ENCODE measurements at regions not wholly inside any gene's neighbourhood (a gene's known extent, or its start where the extent isn't known, plus 50 kb on each side); places are given as distances from the start of the nearest gene placed in this dataset.

DNA sequence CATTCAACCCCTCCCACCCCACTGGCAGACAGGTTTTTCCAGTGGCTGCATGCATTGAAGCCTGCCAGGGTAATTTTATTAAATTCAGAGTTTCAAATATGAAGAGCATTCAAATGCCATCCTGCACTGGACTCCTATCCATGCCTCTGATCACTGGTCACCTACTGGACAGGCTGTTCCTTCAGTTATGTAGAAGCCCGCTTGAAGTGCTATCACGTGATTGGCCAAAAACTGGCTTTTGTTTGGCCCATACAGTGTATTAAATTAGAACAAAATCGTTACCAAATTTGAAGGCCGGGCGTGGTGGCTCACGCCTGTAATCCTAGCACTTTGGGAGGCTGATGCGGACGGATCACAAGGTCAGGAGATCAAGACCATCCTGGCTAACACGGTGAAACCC, 464.1 kb downstream of the TSN start:
- Mint-ChIP-seq H3K27ac (no peak overlapping the region), H3K27me3 (no peaks in the 10 kb centered on the region), H3K4me3 (no peak overlapping the region), H3K36me3 (no peaks in the 10 kb centered on the region), H3K4me1 (no peaks in the 10 kb centered on the region), H3K9me3 (no peaks in the 10 kb centered on the region)

DNA sequence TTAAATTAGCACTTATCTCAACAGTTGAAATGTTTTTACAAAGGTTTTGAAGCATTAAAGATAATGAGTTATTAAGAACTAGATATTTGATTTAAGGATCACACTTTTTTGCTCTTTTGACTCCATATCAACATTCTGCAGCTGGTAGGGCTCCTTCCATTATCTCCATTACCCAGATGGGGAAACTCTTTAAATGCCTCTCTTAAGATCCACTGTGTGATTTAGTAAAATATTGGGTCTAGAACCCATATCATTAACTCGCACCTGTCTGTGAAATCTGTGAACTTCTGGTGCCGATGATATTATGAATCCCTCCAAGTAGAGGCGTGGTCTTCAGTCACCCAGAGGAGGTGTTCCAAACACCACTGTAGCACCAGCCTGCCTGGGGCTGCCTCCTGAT, 466.2 kb downstream of the TSN start:
- Mint-ChIP-seq H3K9me3 (no peaks in the 10 kb centered on the region), H3K27me3 (no peaks in the 10 kb centered on the region), H3K27ac (no peak overlapping the region), H3K4me3 (no peak overlapping the region), H3K4me1 (no peaks in the 10 kb centered on the region), H3K36me3 (no peaks in the 10 kb centered on the region)

DNA sequence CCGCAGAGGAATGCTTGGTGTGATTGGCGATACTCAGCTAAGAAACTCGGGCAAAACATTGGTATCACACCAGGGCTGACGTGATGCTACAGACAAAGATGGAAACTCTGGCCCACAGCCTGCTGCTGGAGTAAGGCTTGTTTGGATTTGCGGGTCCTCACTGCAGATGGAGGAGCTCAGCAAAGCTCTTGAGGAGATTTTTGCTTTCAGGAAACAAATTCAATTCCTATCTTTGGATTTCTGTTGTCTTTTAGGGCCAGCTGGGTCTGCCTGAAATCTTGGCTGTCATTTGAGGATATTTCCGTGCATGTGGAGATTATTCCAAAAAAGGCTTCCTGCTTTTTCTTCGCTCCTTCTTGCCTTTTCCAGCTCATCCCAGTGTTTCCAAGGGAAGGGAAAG, 475.8 kb downstream of the TSN start:
- H3K9me3 Mint-ChIP-seq = no peaks in the 10 kb centered on the region
- no peaks in the 10 kb centered on the region for H3K4me1 Mint-ChIP-seq
- no peaks in the 10 kb centered on the region for H3K27me3 Mint-ChIP-seq
- no peak overlapping the region for H3K27ac Mint-ChIP-seq
- H3K4me3 Mint-ChIP-seq = no peak overlapping the region
- no peaks in the 10 kb centered on the region for H3K36me3 Mint-ChIP-seq

DNA sequence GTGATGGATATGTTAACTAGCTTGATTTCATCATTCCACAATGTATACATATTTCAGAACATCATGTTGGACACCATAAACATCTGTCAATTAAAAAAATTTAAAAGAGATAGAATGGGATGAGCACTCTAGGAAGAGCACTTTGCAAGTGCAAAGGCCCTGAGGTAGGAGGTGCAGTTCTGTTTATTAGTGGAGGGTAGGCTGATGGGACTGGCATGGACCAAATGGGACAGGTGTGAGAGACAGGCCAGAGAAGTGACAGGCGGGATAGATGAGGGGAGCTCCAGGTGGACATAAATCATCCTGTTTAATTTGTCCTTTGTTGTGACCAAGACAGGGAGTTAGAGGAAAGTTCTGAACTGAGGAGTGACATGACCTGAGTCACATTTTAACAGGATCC, 477.9 kb downstream of the TSN start:
- H3K4me1 Mint-ChIP-seq = no peaks in the 10 kb centered on the region
- no peaks in the 10 kb centered on the region for H3K36me3 Mint-ChIP-seq
- no peaks in the 10 kb centered on the region for H3K9me3 Mint-ChIP-seq
- H3K27ac Mint-ChIP-seq = no peak overlapping the region
- H3K27me3 Mint-ChIP-seq = no peaks in the 10 kb centered on the region
- H3K4me3 Mint-ChIP-seq = no peak overlapping the region

DNA sequence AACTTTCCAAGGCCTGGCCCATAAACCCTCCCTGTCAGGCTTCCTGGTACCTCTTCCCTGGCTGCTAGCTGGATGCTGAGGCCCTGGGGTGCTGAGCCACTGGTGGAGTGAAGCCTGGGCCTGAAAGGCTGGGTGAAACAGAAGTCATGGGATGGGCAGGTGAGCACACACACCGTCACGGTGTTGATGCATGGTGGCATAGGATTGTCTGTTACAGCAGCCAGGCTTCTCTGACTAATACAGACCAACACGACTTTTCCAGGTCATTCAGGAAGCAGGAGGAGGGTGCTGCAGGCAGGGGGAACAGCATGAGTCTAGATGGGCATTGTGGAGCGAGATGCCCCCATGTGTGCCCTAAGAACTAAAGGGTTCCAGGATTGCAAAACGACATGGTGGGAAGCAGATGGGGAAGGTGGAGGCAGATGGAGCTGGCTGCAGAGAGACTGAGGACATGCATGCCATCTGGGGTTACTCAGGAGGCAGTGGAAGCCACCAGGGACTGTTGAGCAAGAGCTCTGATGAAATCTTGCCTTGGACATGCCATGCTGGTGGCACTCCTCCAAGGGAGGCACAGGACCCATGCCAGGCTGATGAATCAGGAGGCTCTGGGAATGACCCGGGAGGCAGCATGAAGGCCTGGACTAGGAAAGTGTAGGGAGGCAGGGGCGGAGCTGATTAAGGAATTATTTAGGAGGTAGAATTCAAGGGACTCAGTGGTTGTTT, 480.9 kb downstream of the TSN start:
- Mint-ChIP-seq H3K27ac (no peak overlapping the region), H3K27me3 (no peaks in the 10 kb centered on the region), H3K9me3 (no peaks in the 10 kb centered on the region), H3K4me3 (no peak overlapping the region), H3K36me3 (no peaks in the 10 kb centered on the region), H3K4me1 (no peaks in the 10 kb centered on the region)

DNA sequence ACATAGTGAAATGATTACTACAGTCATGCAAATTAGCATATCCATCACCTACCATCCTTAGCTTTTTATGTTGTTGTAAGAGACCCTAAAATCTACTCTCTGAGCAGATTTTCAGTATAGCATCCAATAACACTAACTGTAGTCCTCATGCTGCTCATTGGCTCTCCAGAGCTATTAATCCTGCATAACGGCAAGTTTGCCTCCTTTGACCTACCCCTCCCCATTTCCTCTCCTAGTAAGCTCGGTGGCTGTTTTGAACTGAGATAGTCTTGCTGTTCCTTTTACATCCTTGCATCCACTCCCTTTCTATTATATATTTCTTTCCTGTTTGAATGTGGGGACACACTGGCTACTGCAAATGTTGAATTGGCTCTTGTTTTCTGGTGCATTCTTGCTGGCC, 481.5 kb downstream of the TSN start:
- no peaks in the 10 kb centered on the region for H3K4me1 Mint-ChIP-seq
- no peaks in the 10 kb centered on the region for H3K27me3 Mint-ChIP-seq
- no peak overlapping the region for H3K4me3 Mint-ChIP-seq
- H3K36me3 Mint-ChIP-seq = no peaks in the 10 kb centered on the region
- H3K9me3 Mint-ChIP-seq = no peaks in the 10 kb centered on the region
- no peak overlapping the region for H3K27ac Mint-ChIP-seq

DNA sequence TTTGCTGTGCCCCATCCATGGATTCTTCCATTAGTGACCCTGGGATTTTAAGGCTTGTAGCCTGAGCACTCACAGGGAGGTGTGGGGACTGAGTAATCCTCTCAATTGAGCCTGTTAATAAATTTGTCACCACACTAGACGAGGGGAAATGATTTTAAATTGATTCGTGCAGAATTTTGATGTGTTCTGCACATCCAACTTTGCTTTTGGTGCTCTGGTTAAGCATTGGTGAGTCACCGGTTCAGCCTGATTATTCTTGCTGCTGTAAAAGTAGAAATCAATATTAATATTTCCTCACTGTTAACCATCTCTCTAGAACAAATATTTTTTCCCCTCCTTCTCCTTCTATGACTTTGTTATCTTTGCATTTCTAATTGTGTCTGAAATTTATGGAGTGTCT, 482.0 kb downstream of the TSN start:
- Mint-ChIP-seq H3K27me3 (no peaks in the 10 kb centered on the region), H3K36me3 (no peaks in the 10 kb centered on the region), H3K9me3 (no peaks in the 10 kb centered on the region), H3K4me3 (no peak overlapping the region), H3K4me1 (no peaks in the 10 kb centered on the region), H3K27ac (no peak overlapping the region)

DNA sequence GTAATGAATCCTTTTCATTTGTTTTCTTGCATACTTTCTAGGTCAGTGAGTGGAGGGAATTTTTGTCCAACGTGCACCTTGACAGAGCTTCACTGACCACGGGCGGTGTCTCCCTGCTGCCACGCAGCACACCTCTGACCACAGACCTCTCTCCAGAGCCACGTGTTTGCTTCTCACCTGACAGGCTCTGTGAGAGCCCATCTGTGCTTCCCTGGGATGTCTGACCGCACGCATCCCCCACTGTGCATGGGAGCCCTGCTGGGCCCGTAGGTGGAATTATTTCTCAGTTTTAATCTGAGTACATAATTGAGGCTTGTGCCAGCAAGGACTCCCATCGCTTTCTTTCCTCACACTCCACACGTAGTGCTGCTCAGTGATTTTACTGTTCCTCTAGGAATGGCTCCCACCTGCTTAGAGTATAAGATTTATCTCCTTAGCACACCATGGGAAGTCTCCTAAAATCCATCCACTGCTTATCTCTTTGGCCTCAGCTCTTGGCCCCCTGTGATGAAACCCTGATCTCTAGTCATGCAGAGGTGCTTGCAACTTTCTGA, 482.6 kb downstream of the TSN start:
- H3K27ac Mint-ChIP-seq = no peak overlapping the region
- H3K36me3 Mint-ChIP-seq = no peaks in the 10 kb centered on the region
- H3K9me3 Mint-ChIP-seq = no peaks in the 10 kb centered on the region
- no peaks in the 10 kb centered on the region for H3K27me3 Mint-ChIP-seq
- H3K4me1 Mint-ChIP-seq = no peaks in the 10 kb centered on the region
- no peak overlapping the region for H3K4me3 Mint-ChIP-seq

DNA sequence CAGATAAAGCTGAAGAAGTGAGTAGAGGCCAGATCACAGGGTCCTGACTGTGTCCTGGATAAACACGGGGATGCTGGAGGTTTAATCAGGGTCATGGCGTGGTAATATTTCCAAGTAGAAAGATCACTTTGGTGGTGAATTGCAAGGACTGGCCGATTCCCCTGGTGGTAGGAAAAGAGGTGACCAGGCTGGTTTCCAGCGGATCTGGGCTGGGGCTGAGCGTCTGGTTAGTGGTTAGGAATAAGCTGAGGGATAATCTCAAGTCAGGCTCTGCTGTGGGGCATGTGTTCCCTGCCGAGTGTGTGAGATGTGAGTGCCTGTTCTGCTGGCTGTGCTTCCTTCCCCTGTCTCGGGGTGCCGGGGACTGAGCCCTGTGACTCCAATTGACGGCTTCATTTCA, 484.0 kb downstream of the TSN start:
- H3K9me3 Mint-ChIP-seq = no peaks in the 10 kb centered on the region

DNA sequence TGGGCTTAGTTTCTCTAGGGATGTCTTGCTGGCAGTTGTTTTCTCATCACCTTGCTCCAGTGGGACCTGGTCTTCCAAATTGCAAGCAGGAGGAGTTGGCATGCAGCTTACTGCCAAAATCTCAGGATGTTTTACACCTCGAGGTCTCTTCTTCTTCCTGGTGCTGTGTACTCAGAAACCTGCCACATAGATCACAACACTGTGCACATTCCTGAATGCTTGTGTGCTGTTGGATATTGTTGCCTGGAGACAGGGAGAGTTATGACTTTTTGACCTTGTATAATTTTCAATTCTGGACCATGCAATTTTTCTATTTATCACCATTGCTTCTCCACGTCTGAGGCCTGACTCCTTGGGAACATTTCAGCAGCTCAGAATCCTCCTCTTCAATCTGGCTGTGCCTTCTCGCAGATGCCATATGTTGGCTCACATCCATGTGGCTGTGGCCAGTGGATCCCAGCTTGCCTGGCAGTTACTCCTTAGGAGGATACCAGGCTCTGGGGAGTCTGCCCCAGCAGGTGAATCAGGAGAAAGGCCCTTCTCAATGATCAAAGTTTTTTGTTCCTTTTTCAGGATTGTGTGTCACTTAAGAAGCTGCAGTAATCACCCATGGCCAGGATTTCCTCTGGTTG, 489.3 kb downstream of the TSN start:
- no peaks in the 10 kb centered on the region for H3K9me3 Mint-ChIP-seq
- no peak overlapping the region for H3K4me3 Mint-ChIP-seq
- H3K36me3 Mint-ChIP-seq = no peaks in the 10 kb centered on the region
- H3K27ac Mint-ChIP-seq = no peak overlapping the region
- no peaks in the 10 kb centered on the region for H3K4me1 Mint-ChIP-seq
- H3K27me3 Mint-ChIP-seq = peaks cover 3% of the 10 kb centered on the region

More for the DNA sequence above, 484.0 kb downstream of the TSN start:
- Mint-ChIP-seq H3K4me3 (no peak overlapping the region), H3K4me1 (no peaks in the 10 kb centered on the region), H3K36me3 (no peaks in the 10 kb centered on the region), H3K27ac (no peak overlapping the region), H3K27me3 (no peaks in the 10 kb centered on the region)

DNA sequence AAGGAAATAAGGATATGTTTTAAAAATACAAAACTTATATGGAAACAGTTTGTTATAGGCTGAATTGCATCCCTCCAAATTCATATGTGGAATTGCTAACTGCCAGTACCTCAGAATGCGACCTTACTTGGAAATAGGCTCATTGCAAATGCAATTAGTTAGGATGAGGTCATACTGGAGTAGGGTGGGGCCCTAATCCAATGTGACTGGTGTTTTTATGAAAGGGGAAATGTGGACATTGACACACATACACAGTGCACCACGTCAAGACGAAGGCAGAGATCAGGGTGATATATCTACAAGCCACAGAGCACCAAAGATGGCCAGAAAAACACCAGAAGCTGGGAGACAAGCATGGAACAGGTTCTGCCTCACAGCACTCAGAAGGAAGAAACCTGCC, 494.2 kb downstream of the TSN start:
- Mint-ChIP-seq H3K4me3 (no peak overlapping the region), H3K27me3 (peaks cover 4% of the 10 kb centered on the region), H3K4me1 (no peaks in the 10 kb centered on the region), H3K36me3 (no peaks in the 10 kb centered on the region), H3K27ac (no peak overlapping the region), H3K9me3 (no peaks in the 10 kb centered on the region)

DNA sequence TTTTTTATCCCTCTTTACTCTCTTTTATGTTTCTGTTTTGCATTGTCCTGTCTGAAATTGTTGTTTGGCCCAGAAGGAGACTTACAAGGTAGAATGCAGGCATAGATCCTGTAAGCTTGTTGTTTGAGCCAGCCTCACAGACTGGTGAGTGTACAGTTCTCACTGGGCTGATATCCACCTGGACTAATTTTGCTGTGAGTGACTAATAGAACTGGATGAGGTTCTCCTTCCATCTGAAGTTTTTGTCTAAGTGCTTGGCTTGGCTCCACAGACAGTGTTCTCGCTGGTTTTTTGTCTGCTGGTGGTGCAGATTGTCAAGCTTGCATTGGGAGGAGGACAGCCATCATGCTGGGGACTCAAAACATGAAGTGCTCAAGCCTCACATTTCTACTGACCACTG, 495.7 kb downstream of the TSN start:
- Mint-ChIP-seq H3K36me3 (no peaks in the 10 kb centered on the region), H3K9me3 (no peaks in the 10 kb centered on the region), H3K4me1 (no peaks in the 10 kb centered on the region), H3K4me3 (no peak overlapping the region), H3K27ac (no peak overlapping the region), H3K27me3 (peaks cover 2% of the 10 kb centered on the region)

DNA sequence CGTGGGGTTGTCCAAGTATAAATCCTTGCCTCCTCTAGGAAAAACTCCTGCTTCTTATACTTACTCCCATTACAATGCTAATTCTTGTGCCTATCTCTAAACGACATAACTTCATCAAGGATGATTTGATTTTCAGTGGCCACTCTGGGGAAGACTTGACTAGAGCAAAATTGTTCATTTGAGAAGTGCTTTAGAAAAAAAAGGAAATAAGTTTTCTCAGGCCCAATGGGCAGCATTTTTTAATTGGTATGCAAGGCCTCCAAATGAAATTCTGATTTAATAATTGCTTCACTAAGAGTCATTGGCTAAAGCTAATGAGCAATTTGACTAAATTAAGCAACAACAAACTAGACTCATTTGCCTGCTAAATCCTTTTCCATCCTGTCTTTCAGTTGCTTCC, 496.1 kb downstream of the TSN start:
- Mint-ChIP-seq H3K4me3 (no peak overlapping the region), H3K27me3 (peaks cover 1% of the 10 kb centered on the region), H3K4me1 (no peaks in the 10 kb centered on the region), H3K27ac (no peak overlapping the region), H3K9me3 (no peaks in the 10 kb centered on the region), H3K36me3 (no peaks in the 10 kb centered on the region)

DNA sequence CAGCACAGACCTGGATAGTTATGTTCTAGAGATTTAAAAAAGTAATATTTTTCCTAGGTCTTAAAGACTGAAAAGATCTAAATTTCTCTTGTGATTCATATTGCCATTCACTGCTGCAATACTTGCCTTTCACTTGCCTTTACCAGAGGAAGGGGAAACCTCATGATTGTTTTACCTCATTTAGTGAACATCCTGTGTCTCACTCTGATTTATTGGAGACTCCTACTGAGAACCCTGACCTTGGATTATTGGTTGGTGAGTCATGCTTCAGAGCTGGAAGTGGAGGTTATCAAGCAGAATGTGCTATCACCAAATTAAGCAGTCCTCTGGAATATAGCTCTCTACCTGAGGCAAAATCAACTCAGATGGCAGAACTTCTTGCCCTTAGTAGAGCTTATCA, 500.5 kb downstream of the TSN start:
- Mint-ChIP-seq H3K27me3 (peaks cover 3% of the 10 kb centered on the region), H3K4me1 (no peaks in the 10 kb centered on the region), H3K4me3 (no peak overlapping the region), H3K36me3 (peaks cover 2% of the 10 kb centered on the region), H3K9me3 (no peaks in the 10 kb centered on the region), H3K27ac (no peak overlapping the region)

DNA sequence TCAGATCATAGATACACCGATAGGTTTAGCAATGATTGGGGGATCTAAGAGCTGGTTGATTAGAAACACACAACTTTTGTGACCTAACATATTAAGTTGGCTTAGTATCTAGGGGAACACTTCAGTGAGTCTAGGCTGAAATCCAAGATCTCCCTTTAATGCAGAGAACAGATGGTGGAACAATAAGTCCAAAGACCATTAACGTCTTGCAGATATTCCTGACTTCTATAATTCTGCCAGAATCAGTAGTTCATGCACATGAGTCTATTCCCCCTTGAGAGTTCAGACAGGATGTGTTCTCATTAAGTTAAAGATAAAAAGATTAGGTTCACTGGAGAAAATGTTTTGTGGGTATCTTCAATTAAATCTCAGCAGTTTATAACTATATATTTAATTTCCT, 506.5 kb downstream of the TSN start:
- H3K36me3 Mint-ChIP-seq = peaks cover 2% of the 10 kb centered on the region
- H3K9me3 Mint-ChIP-seq = no peaks in the 10 kb centered on the region
- H3K4me1 Mint-ChIP-seq = no peaks in the 10 kb centered on the region
- H3K4me3 Mint-ChIP-seq = no peak overlapping the region
- no peak overlapping the region for H3K27ac Mint-ChIP-seq
- H3K27me3 Mint-ChIP-seq = peaks cover 1% of the 10 kb centered on the region

DNA sequence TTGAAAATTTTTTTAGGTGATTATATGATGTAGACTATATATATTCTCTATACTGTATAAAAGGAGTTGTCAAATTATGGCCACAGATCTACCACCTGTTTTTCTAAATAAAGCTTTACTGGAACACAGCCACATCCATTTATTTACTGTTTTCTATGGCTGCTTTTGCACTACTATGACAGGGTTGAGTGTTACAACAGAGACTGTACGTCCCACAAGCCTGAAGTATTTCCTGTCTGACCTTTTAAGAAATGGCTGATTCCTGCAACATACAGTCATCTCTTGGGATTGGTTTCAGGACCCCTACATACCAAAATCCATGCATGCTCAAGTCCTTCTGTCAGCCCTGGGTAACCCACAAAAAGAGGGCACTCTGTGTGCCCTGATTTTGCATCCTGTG, 508.3 kb downstream of the TSN start:
- H3K36me3 Mint-ChIP-seq = peaks cover 2% of the 10 kb centered on the region
- no peak overlapping the region for H3K4me3 Mint-ChIP-seq
- no peaks in the 10 kb centered on the region for H3K4me1 Mint-ChIP-seq
- H3K9me3 Mint-ChIP-seq = no peaks in the 10 kb centered on the region
- H3K27ac Mint-ChIP-seq = no peak overlapping the region
- H3K27me3 Mint-ChIP-seq = peaks cover 1% of the 10 kb centered on the region

DNA sequence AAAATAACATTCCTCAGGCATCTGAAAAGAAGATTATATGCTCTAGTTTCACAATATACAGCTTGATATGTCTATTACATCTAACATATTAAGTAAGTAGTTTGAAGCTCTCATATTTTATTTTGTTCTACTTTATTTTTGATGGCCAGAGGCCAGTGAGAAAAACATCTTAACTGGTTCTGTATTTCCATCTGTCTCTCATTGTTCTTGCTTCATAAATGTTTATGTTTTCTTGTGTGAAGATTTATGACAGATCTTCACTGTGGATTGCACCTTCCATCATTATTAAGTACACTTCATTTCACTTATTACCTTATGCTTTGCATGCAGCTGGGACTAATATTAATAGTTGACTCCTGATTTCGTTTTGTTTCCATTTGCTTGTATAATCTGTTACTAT, 511.2 kb downstream of the TSN start:
- no peak overlapping the region for H3K27ac Mint-ChIP-seq
- H3K27me3 Mint-ChIP-seq = no peaks in the 10 kb centered on the region
- no peaks in the 10 kb centered on the region for H3K36me3 Mint-ChIP-seq
- no peaks in the 10 kb centered on the region for H3K9me3 Mint-ChIP-seq
- H3K4me3 Mint-ChIP-seq = no peak overlapping the region
- H3K4me1 Mint-ChIP-seq = no peaks in the 10 kb centered on the region
